Muscle of leg (tissue), 3 donors: ENCODE measurements at regions not wholly inside any gene's neighbourhood (a gene's known extent, or its start where the extent isn't known, plus 50 kb on each side); places are given as distances from the start of the nearest gene placed in this dataset.

Source experiments
- DNase-seq: peaks from one replicate; pipeline ENCODE4 v3.0.0; 2013
- H3K27ac ChIP-seq: one replicate; pipeline ENCODE4 v1.5.1; 2013; ENCODE audit warnings: mild to moderate bottlenecking, low read length, control low read depth
- H3K27me3 ChIP-seq: one replicate; pipeline ENCODE4 v1.6.1; 2013; ENCODE audit warnings: low read length; ENCODE audit not compliant: control insufficient read depth, insufficient read depth
- H3K36me3 ChIP-seq: one replicate; pipeline ENCODE4 v1.6.1; 2013; ENCODE audit warnings: low read length; ENCODE audit not compliant: control insufficient read depth, insufficient read depth
- H3K4me1 ChIP-seq: one replicate; pipeline ENCODE4 v1.6.1; 2013; ENCODE audit warnings: low read length; ENCODE audit not compliant: control insufficient read depth, insufficient read depth
- H3K4me3 ChIP-seq: one replicate; pipeline ENCODE4 v1.5.1; 2013; ENCODE audit warnings: low read length, control low read depth
- H3K9me3 ChIP-seq: replicated peaks from 2 replicates; pipeline ENCODE4 v1.6.1; 2013; ENCODE audit warnings: low read depth, low read length; ENCODE audit not compliant: control insufficient read depth
- WGBS: methylation state at CpG from one replicate; pipeline ENCODE4 v1.1.5; 2013; ENCODE audit warnings: missing lambda C conversion rate; ENCODE audit not compliant: insufficient coverage; 5-methylcytosine and 5-hydroxymethylcytosine counted together

- Histone ChIP-seq H3K4me1 (no peaks in the 10 kb centered on the region), H3K9me3 (no peaks in the 10 kb centered on the region), H3K36me3 (no peaks in the 10 kb centered on the region), H3K27ac (no peak overlapping the region), H3K4me3 (no peak overlapping the region), H3K27me3 (peaks cover 2% of the 10 kb centered on the region)
- WGBS = 84% methylated on average over 5 of the region's 8 CpGs
- DNase-seq = no peak
These were observed 85.4 kb upstream of the FSTL4 start for GRCh38 chr5:133697536-133698258.

GRCh38 chr5:133696782-133697507 lies 84.6 kb upstream of the FSTL4 start:
- Histone ChIP-seq H3K4me1 (no peaks in the 10 kb centered on the region), H3K4me3 (no peak overlapping the region), H3K27ac (no peak overlapping the region), H3K27me3 (peaks cover 2% of the 10 kb centered on the region), H3K36me3 (no peaks in the 10 kb centered on the region), H3K9me3 (no peaks in the 10 kb centered on the region)
- DNase-seq = no peak
- 90% methylated on average over 9 of the region's 10 CpGs for WGBS

GRCh38 chr5:133696006-133696584 lies 83.8 kb upstream of the FSTL4 start:
- no peak overlapping the region for H3K27ac ChIP-seq
- WGBS = 67% methylated on average over 3 of the region's 10 CpGs
- no peaks in the 10 kb centered on the region for H3K4me1 ChIP-seq
- no peaks in the 10 kb centered on the region for H3K36me3 ChIP-seq
- no peaks in the 10 kb centered on the region for H3K9me3 ChIP-seq
- H3K4me3 ChIP-seq = no peak overlapping the region
- peaks cover 6% of the 10 kb centered on the region for H3K27me3 ChIP-seq
- DNase-seq = no peak

GRCh38 chr5:133694181-133694831 lies 82.0 kb upstream of the FSTL4 start:
- Histone ChIP-seq H3K9me3 (no peaks in the 10 kb centered on the region), H3K36me3 (no peaks in the 10 kb centered on the region), H3K27ac (no peak overlapping the region), H3K4me1 (no peaks in the 10 kb centered on the region), H3K27me3 (peaks cover 12% of the 10 kb centered on the region), H3K4me3 (no peak overlapping the region)
- WGBS = 100% methylated on average over 4 of the region's 6 CpGs
- no peak for DNase-seq

- 100% methylated on average over 1 of the region's 3 CpGs for WGBS
- Histone ChIP-seq H3K9me3 (no peaks in the 10 kb centered on the region), H3K27me3 (peaks cover 24% of the 10 kb centered on the region), H3K36me3 (no peaks in the 10 kb centered on the region), H3K4me1 (no peaks in the 10 kb centered on the region), H3K27ac (no peak overlapping the region), H3K4me3 (no peak overlapping the region)
- DNase-seq = no peak
These were observed 79.1 kb upstream of the FSTL4 start for GRCh38 chr5:133691448-133691847.

GRCh38 chr5:133690746-133691145 lies 78.4 kb upstream of the FSTL4 start:
- peaks cover 24% of the 10 kb centered on the region for H3K27me3 ChIP-seq
- DNase-seq = no peak

GRCh38 chr5:133688391-133688790 lies 76.0 kb upstream of the FSTL4 start:
- 83% methylated on average over 1 of the region's 5 CpGs for WGBS
- H3K4me3 ChIP-seq = no peak overlapping the region
- no peaks in the 10 kb centered on the region for H3K9me3 ChIP-seq
- H3K27me3 ChIP-seq = peaks cover 29% of the 10 kb centered on the region
- H3K36me3 ChIP-seq = no peaks in the 10 kb centered on the region
- DNase-seq = no peak
- no peak overlapping the region for H3K27ac ChIP-seq
- H3K4me1 ChIP-seq = no peaks in the 10 kb centered on the region

More at GRCh38 chr5:133690746-133691145, 78.4 kb upstream of the FSTL4 start:
- Histone ChIP-seq H3K27ac (no peak overlapping the region), H3K4me3 (no peak overlapping the region), H3K9me3 (no peaks in the 10 kb centered on the region), H3K4me1 (no peaks in the 10 kb centered on the region), H3K36me3 (no peaks in the 10 kb centered on the region)
- WGBS = 41% methylated on average over 2 of the region's 7 CpGs

GRCh38 chr5:133687212-133688061 lies 75.1 kb upstream of the FSTL4 start:
- no peak for DNase-seq
- no peaks in the 10 kb centered on the region for H3K9me3 ChIP-seq
- no peak overlapping the region for H3K4me3 ChIP-seq
- H3K27ac ChIP-seq = no peak overlapping the region
- 39% methylated on average over 4 of the region's 11 CpGs for WGBS
- no peaks in the 10 kb centered on the region for H3K4me1 ChIP-seq
- no peaks in the 10 kb centered on the region for H3K36me3 ChIP-seq
- peaks cover 29% of the 10 kb centered on the region for H3K27me3 ChIP-seq

GRCh38 chr5:133686566-133686965 lies 74.2 kb upstream of the FSTL4 start:
- Histone ChIP-seq H3K9me3 (no peaks in the 10 kb centered on the region), H3K27ac (no peak overlapping the region), H3K36me3 (no peaks in the 10 kb centered on the region), H3K4me3 (no peak overlapping the region), H3K27me3 (peaks cover 29% of the 10 kb centered on the region), H3K4me1 (no peaks in the 10 kb centered on the region)
- no peak for DNase-seq
- 100% methylated on average over 1 of the region's 3 CpGs for WGBS
